Neural cell (in vitro differentiated cells): ENCODE measurements at regions not wholly inside any gene's neighbourhood (a gene's known extent, or its start where the extent isn't known, plus 50 kb on each side); places are given as distances from the start of the nearest gene placed in this dataset.

Experiments used
- CTCF ChIP-seq: fragments of 450-650 bp; IDR thresholded peaks from 2 replicates; pipeline ENCODE4 v1.5.1; 2014; ENCODE audit warnings: antibody characterized with exemption, mild to moderate bottlenecking, moderate library complexity; ENCODE audit not compliant: poor library complexity, severe bottlenecking
- EP300 ChIP-seq: fragments of 450-650 bp; conservative IDR thresholded peaks from 2 replicates; pipeline ENCODE4 v1.6.1; 2014; ENCODE audit warnings: antibody characterized with exemption, mild to moderate bottlenecking, moderate library complexity; ENCODE audit not compliant: poor library complexity, severe bottlenecking
- EZH2 ChIP-seq: fragments of 200-600, 300-800 bp; shearing (Covaris generic), sonication (generic); IDR thresholded peaks from 2 replicates; pipeline ENCODE4 v1.6.1; 2014; ENCODE audit warnings: antibody characterized with exemption, low read length, borderline replicate concordance, mild to moderate bottlenecking; ENCODE audit not compliant: insufficient read depth, poor library complexity, severe bottlenecking
- MXI1 ChIP-seq: fragments of 450-650 bp; conservative IDR thresholded peaks from 2 replicates; pipeline ENCODE4 v1.6.1; 2014; ENCODE audit warnings: antibody characterized with exemption, mild to moderate bottlenecking; ENCODE audit not compliant: poor library complexity, severe bottlenecking
- POLR2AphosphoS5 ChIP-seq: IDR thresholded peaks from 2 replicates; pipeline ENCODE4 v1.6.1; 2012
- RAD21 ChIP-seq: fragments of 450-650 bp; conservative IDR thresholded peaks from 2 replicates; pipeline ENCODE4 v1.6.1; 2014; ENCODE audit warnings: antibody characterized with exemption, mild to moderate bottlenecking, moderate library complexity
- REST ChIP-seq: IDR thresholded peaks from 2 replicates; pipeline ENCODE4 v1.6.1; 2012; ENCODE audit warnings: borderline replicate concordance
- TAF1 ChIP-seq: IDR thresholded peaks from 2 replicates; pipeline ENCODE4 v1.6.1; 2012; ENCODE audit warnings: low read depth

DNA sequence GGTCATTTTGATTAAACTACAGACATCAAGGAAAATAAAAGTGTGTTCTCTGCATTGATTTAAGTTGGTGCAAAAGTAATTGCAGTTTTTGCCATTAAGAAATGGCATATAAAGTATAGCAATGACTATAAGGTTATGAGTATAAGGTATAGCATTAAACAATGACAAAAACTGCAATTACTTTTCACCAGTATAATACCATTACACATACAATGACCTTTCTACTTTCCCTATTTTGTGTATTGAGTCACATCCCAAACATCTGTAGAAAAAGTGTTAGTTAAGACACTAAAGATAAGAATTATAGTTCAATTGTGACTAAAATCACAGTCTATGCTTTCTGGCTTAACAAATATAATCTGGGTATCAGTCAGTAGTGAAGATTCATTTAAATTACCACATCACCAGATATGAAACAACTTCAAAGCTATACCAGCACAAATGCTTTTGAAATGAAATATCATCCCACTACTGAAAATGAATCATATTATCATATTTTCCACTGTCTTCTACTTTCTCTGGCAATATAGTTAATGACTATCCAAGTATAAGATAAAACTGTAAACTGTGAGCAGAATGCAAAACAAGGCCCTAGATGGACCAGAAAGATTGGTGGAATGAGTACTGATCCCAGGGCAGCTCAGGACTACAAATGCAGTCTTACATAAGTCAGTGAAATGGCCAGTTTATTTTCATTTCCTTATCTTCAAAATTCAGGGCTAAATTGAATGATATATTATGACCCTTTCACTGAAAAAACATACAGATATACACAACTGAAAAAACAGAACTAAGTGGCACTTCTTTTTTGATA lies 241.1 kb downstream of the ANTXR2 start:
- TF ChIP-seq CTCF, result no peak
- TF ChIP-seq EZH2, result no peak
- TF ChIP-seq TAF1, result no peak
- no peak for TF ChIP-seq POLR2AphosphoS5
- TF ChIP-seq RAD21, result no peak
- no peak for TF ChIP-seq REST
- no peak for TF ChIP-seq EP300
- TF ChIP-seq MXI1, result no peak
